Heart left ventricle (tissue), 16 donors: ENCODE measurements at regions not wholly inside any gene's neighbourhood (a gene's known extent, or its start where the extent isn't known, plus 50 kb on each side); places are given as distances from the start of the nearest gene placed in this dataset.
A peak's percentile ranks its signal among the peaks of the same experiment; 100 is the strongest.

Source experiments
- ATAC-seq, 4 donors: fragments of 200-7000 bp; cut with Tn5 transposase; one replicate each; pipeline ENCODE4 v1.9.1; 2020 to 2022; ENCODE audit warnings: moderate library complexity in 4 of 4, mild to moderate bottlenecking in 3 of 4, moderate number of reproducible peaks in 1 of 4
- DNase-seq, 5 donors: peaks; one replicate each; pipeline ENCODE4 v3.0.0-alpha.2; 2020
- H3K27ac ChIP-seq, 12 donors: fragments of 200-600 bp; sonication (generic) in 4 of 12; one replicate each; pipeline versions ENCODE4 v1.5.0 to v1.8.0; 2016 to 2022; ENCODE audit warnings: mild to moderate bottlenecking in 2 of 12
- H3K27me3 ChIP-seq, 9 donors: fragments of 200-600 bp; sonication (generic) in 2 of 9; one replicate each; pipeline versions ENCODE4 v1.5.1 to v1.8.0; 2016 to 2022; ENCODE audit warnings: mild to moderate bottlenecking in 3 of 9
- H3K36me3 ChIP-seq, 9 donors: fragments of 200-600 bp; sonication (generic) in 2 of 9; one replicate each; pipeline versions ENCODE4 v1.5.0 to v1.8.0; 2018 to 2022; ENCODE audit warnings: mild to moderate bottlenecking in 2 of 9
- H3K4me1 ChIP-seq, 12 donors: fragments of 200-600 bp; sonication (generic) in 4 of 12; one replicate each; pipeline versions ENCODE4 v1.5.0 to v1.8.0; 2016 to 2022; ENCODE audit warnings: mild to moderate bottlenecking in 3 of 12
- H3K4me3 ChIP-seq, 12 donors: fragments of 200-600 bp; sonication (generic) in 4 of 12; one replicate each; pipeline versions ENCODE4 v1.5.0 to v1.8.0; 2017 to 2022; ENCODE audit warnings: mild to moderate bottlenecking in 9 of 12, moderate library complexity in 4 of 12
- H3K9me3 ChIP-seq, 12 donors: fragments of 200-600 bp; sonication (generic) in 4 of 12; one replicate each; pipeline versions ENCODE4 v1.5.0 to v1.8.0; 2016 to 2022; ENCODE audit warnings: mild to moderate bottlenecking in 1 of 12
- CTCF ChIP-seq, 12 donors: fragments of 200-600 bp; sonication (generic) in 4 of 12; IDR thresholded peaks; one replicate each; pipeline versions ENCODE4 v1.5.0 to v1.8.0; 2018 to 2022; ENCODE audit warnings: antibody characterized with exemption in 12 of 12, mild to moderate bottlenecking in 5 of 12
- POLR2A ChIP-seq, 2 donors: fragments of 450-650 bp; IDR thresholded peaks; one replicate each; pipeline ENCODE4 v1.6.1; 2017; ENCODE audit warnings: antibody characterized with exemption in 2 of 2, mild to moderate bottlenecking in 2 of 2, moderate library complexity in 2 of 2
- WGBS, 4 donors: extraction: QIAGEN DNeasy Blood & Tissue Kit in 2 of 4; methylation state at CpG; one replicate each; pipeline versions ENCODE4 v1.1.5 to v1.1.7; 2013 to 2018; 5-methylcytosine and 5-hydroxymethylcytosine counted together
- intact Hi-C, 10 donors: fragments of 100-400 bp; cut with DNase I; formaldehyde crosslinking; loops; one replicate each; pipeline versions ENCODE4 v1.11.1 to v1.14.2; 2022
- donor health status: ischemic (EF 13 %, LVEDD 7.1; RV severe dilation, severe dysfunction).
- donor health status: healthy with polysubstance abuse.
- donor health status: DM: no; HTN: yes; CAD: no.
- donor health status: DM: no; HTN: no; CAD: no.
- donor health status: ischemic (EF 25% LVEDD 6.9; RV normal size, moderate dysfunction).
- donor health status: ischemic (EF 25% LVEDD 5.7; RV mildly dilated, moderate dysfunction).
- donor health status: healthy.
- donor health status: DM: yes; HTN: yes; CAD: no.
- donor health status: ischemic (EF 35%, LVEDD 5.7; RV mildly dilated, moderate dysfunction).
- donor health status: nonischemic (EF 11% LVEDD 7.7; RV severe dilation, severe dysfunction).
- donor health status: DM: yes; HTN: yes; CAD: no.
- donor health status: PGD.
- donor health status: ischemic (EF 29% LVEDD 5.4; RV normal size, mild dysfunction).
- donor health status: nonischemic (EF 23%, LVEDD 6.1; RV moderate dilation, normal function).

GRCh38 chr3:13750215-13750614 is 129.7 kb downstream of the WNT7A start:
- ATAC-seq, result no peak
- no peak for TF ChIP-seq POLR2A (IDR thresholded peaks at IDR 0.05)
- no peak for TF ChIP-seq CTCF (IDR thresholded peaks at IDR 0.05)
- H3K4me3 ChIP-seq, result no peak overlapping the region
- H3K36me3 ChIP-seq, result no peaks in the 10 kb centered on the region
- no peak for DNase-seq
- intact Hi-C loops, result no loop called here
- H3K4me1 ChIP-seq, result no peaks in the 10 kb centered on the region
- 71 to 92% (median 90%) methylated on average over 5 of the region's 5 CpGs for WGBS, 4 donors
- peaks cover 0 to 11% (median 0%) of the 10 kb centered on the region in 9 donors for H3K27me3 ChIP-seq
- H3K27ac ChIP-seq, result no peak overlapping the region
- peaks cover 0 to 8% (median 2%) of the 10 kb centered on the region in 12 donors for H3K9me3 ChIP-seq

- Histone ChIP-seq H3K4me1 (no peaks in the 10 kb centered on the region), H3K36me3 (no peaks in the 10 kb centered on the region), H3K9me3 (no peaks in the 10 kb centered on the region), H3K27me3 (peaks cover 0 to 11% (median 0%) of the 10 kb centered on the region in 9 donors), H3K27ac (no peak overlapping the region), H3K4me3 (no peak overlapping the region)
- DNase-seq (no peak), ATAC-seq (no peak)
- TF ChIP-seq POLR2A (IDR thresholded peaks at IDR 0.05) (no peak), CTCF (IDR thresholded peaks at IDR 0.05) (no peak)
- intact Hi-C loops, result no loop called here
- WGBS, 4 donors, result 79 to 81% (median 81%) methylated on average over 14 of the region's 14 CpGs
Observed at GRCh38 chr3:13749063-13749764, 130.7 kb downstream of the WNT7A start.

- Histone ChIP-seq H3K27me3 (peaks cover 0 to 11% (median 0%) of the 10 kb centered on the region in 9 donors), H3K27ac (no peak overlapping the region), H3K4me1 (no peaks in the 10 kb centered on the region), H3K4me3 (no peak overlapping the region), H3K36me3 (no peaks in the 10 kb centered on the region), H3K9me3 (no peaks in the 10 kb centered on the region)
- intact Hi-C loops, result no loop called here
- 79 to 89% (median 81%) methylated on average over 17 of the region's 17 CpGs for WGBS, 4 donors
- DNase-seq (no peak), ATAC-seq (no peak)
- TF ChIP-seq CTCF (IDR thresholded peaks at IDR 0.05) (no peak), POLR2A (IDR thresholded peaks at IDR 0.05) (no peak)
Observed at GRCh38 chr3:13748276-13748879, 131.5 kb downstream of the WNT7A start.

- ATAC-seq (peak in 1 of 4 donors; percentile 31), DNase-seq (no peak)
- Histone ChIP-seq H3K4me3 (no peak overlapping the region), H3K27me3 (peaks cover 0 to 15% (median 0%) of the 10 kb centered on the region in 9 donors), H3K36me3 (no peaks in the 10 kb centered on the region), H3K4me1 (no peaks in the 10 kb centered on the region), H3K9me3 (peaks cover 0 to 5% (median under 1%) of the 10 kb centered on the region in 12 donors), H3K27ac (no peak overlapping the region)
- no peak for TF ChIP-seq POLR2A (IDR thresholded peaks at IDR 0.05)
- no peak for TF ChIP-seq CTCF (IDR thresholded peaks at IDR 0.05)
- 86 to 93% (median 92%) methylated on average over 4 to 5 of the region's 5 CpGs for WGBS, 4 donors
- intact Hi-C loops, result no loop called here
Observed at GRCh38 chr3:13747627-13748026, 132.2 kb downstream of the WNT7A start.
